Mesendoderm (in vitro differentiated cells): ENCODE measurements at regions not wholly inside any gene's neighbourhood (a gene's known extent, or its start where the extent isn't known, plus 50 kb on each side); places are given as distances from the start of the nearest gene placed in this dataset.
A peak's percentile ranks its signal among the peaks of the same experiment; 100 is the strongest.

Experiments used
- DNase-seq: peaks from one replicate; pipeline ENCODE4 v3.0.0; 2013
- H2AK5ac ChIP-seq: 2 replicates; pipeline ENCODE4 v1.6.1; 2013; ENCODE audit warnings: low read length, inconsistent platforms
- H2BK120ac ChIP-seq: 2 replicates; pipeline ENCODE4 v1.6.1; 2013; ENCODE audit warnings: low read depth, mild to moderate bottlenecking, low read length, moderate library complexity, mixed read lengths
- H2BK15ac ChIP-seq: replicated peaks from 2 replicates; pipeline ENCODE4 v1.6.1; 2013; ENCODE audit warnings: low read depth, mild to moderate bottlenecking, moderate library complexity
- H2BK5ac ChIP-seq: 2 replicates; pipeline ENCODE4 v1.6.1; 2013; ENCODE audit warnings: low read length, inconsistent platforms
- H3K18ac ChIP-seq: 2 replicates; pipeline ENCODE4 v1.6.1; 2013; ENCODE audit warnings: mild to moderate bottlenecking, low read length, mixed read lengths
- H3K23ac ChIP-seq: one replicate; pipeline ENCODE4 v1.6.1; 2013; ENCODE audit warnings: low read length
- H3K27ac ChIP-seq: 2 replicates; pipeline ENCODE4 v1.5.1; 2013; ENCODE audit warnings: low read depth, mild to moderate bottlenecking, inconsistent platforms, low read length, moderate library complexity
- H3K27me3 ChIP-seq: 2 replicates; pipeline ENCODE4 v1.6.1; 2013; ENCODE audit warnings: low read length, control low read depth, mild to moderate bottlenecking, inconsistent platforms; ENCODE audit not compliant: insufficient read depth, poor library complexity
- H3K36me3 ChIP-seq: 2 replicates; pipeline ENCODE4 v1.6.1; 2013; ENCODE audit warnings: low read length, inconsistent platforms; ENCODE audit not compliant: control insufficient read depth, insufficient read depth
- H3K4ac ChIP-seq: one replicate; pipeline ENCODE4 v1.6.1; 2013; ENCODE audit warnings: low read depth, mild to moderate bottlenecking, low read length, moderate library complexity
- H3K4me1 ChIP-seq: 2 replicates; pipeline ENCODE4 v1.6.1; 2013; ENCODE audit warnings: low read depth, low read length, inconsistent platforms; ENCODE audit not compliant: control insufficient read depth
- H3K4me2 ChIP-seq: 2 replicates; pipeline ENCODE4 v1.6.1; 2013; ENCODE audit warnings: low read length
- H3K4me3 ChIP-seq: 2 replicates; pipeline ENCODE4 v1.5.1; 2013; ENCODE audit warnings: mild to moderate bottlenecking, low read length
- H3K56ac ChIP-seq: one replicate; pipeline ENCODE4 v1.6.1; 2013; ENCODE audit warnings: low read length
- H3K79me1 ChIP-seq: 2 replicates; pipeline ENCODE4 v1.6.1; 2013; ENCODE audit warnings: low read length, inconsistent platforms
- H3K79me2 ChIP-seq: 2 replicates; pipeline ENCODE4 v1.6.1; 2013; ENCODE audit warnings: mild to moderate bottlenecking, low read length; ENCODE audit not compliant: control insufficient read depth, insufficient read depth
- H3K9ac ChIP-seq: 2 replicates; pipeline ENCODE4 v1.6.1; 2013; ENCODE audit warnings: low read length, inconsistent platforms
- H4K5ac ChIP-seq: one replicate; pipeline ENCODE4 v1.6.1; 2013; ENCODE audit warnings: low read length
- H4K8ac ChIP-seq: one replicate; pipeline ENCODE4 v1.6.1; 2013; ENCODE audit warnings: low read depth, mild to moderate bottlenecking, control low read depth, low read length, moderate library complexity
- WGBS: extraction: QIAGEN DNeasy Blood & Tissue Kit; methylation state at CpG from one replicate; pipeline ENCODE4 v1.1.7; 2013; ENCODE audit warnings: low lambda C conversion rate, missing lambda C conversion rate; ENCODE audit not compliant: insufficient coverage; ENCODE audit errors: extremely low coverage; 5-methylcytosine and 5-hydroxymethylcytosine counted together

DNA sequence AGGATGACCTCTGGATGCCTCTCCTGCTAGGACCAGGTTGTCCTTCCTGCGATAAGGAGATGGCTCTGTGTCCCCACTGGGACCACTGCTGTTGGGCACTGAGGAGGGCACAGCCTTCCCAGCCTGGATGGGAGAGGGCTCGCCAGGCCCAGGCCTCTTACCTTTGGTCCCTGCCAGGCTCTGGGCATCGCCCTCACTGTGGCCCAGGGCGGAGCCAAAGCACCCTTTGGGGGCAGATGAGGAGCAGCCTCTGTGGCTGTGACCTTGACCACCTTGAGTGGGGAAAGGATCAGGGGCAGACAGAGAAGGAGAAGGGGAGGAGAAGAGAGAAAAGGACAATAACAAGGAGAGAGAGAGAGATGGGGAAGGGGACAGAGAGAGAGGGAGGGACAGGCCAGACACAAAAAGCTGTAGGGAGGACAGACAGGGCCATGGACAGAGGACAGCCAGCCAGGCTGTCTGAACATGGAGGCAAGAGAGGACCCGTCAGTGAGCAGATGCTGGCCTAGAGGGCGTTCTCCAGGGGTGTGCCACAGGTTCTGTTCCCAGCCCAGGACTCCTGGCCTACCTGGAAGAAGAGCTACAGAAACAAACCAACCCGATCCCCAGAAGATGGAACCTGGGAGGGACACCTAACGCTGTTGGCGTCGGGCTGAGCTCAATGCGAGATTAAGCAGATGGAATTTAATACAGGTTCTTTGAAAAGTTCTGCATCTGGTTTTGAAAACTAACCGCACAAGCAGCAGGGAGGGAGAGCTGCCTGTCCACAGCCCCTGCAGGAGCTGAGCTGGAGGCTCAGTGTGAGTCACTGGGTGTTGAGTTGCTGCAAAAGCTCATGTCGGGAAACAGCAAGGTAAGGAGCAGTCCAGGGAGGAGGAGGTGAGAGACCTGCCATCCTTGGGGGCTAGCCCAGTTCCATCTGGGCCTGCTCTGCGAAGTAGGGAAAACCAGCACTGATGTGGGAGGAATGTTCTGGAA is 262.1 kb downstream of the PTPRU start:
- H2BK15ac ChIP-seq: no peak overlapping the region
- no peaks in the 10 kb centered on the region for H3K4me1 ChIP-seq
- no peak overlapping the region for H2AK5ac ChIP-seq
- H3K36me3 ChIP-seq: no peaks in the 10 kb centered on the region
- H3K79me2 ChIP-seq: no peaks in the 10 kb centered on the region
- no peak overlapping the region for H3K9ac ChIP-seq
- H3K79me1 ChIP-seq: no peaks in the 10 kb centered on the region
- no peak overlapping the region for H3K4me3 ChIP-seq
- H2BK5ac ChIP-seq: no peak overlapping the region
- H4K8ac ChIP-seq: no peak overlapping the region
- no peaks in the 10 kb centered on the region for H3K27me3 ChIP-seq
- H3K23ac ChIP-seq: no peak overlapping the region
- peak; percentile 21 for DNase-seq
- no peak overlapping the region for H3K18ac ChIP-seq
- no peak overlapping the region for H3K27ac ChIP-seq
- H3K56ac ChIP-seq: no peak overlapping the region
- H2BK120ac ChIP-seq: no peak overlapping the region
- no peak overlapping the region for H3K4ac ChIP-seq
- no CpG with 5 or more reads among the region's 14 CpGs for WGBS
- no peak overlapping the region for H3K4me2 ChIP-seq
- no peak overlapping the region for H4K5ac ChIP-seq

DNA sequence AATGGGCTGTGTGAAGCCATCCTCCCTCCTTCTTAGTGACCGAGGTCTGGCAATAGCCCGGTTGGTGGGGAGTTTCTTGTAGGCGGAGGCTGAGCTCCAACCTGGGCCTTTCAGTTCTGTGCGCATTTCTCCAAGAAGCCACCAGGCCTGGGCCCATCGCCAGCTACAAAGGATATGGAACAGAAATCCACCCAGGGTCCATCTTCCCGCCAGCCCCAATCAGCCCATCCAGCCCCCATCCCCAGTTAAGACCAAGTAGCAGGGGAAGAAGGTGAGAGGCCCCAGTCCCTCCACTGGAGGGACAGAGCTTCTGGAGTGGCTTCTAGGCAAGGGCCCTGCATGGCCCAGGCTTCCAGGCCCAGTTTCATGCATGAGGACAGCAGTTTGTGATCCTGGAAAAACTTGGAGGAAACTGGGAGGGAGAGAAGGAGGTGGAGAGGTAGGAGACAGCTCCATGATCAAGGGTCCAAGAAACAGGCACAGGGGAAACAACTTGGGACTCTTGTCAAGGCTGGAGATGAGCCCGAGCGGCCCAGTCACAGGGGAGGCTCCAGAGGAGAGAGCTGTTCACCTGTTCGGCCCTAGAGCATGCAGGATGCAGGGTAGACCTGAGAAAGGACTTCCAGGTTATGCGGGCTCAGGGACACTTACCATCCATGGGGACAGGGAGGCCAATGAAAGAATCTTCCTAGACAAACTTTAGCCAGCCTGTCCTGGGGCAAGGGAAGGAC is 261.2 kb downstream of the PTPRU start:
- no peak overlapping the region for H3K27ac ChIP-seq
- no peak overlapping the region for H3K18ac ChIP-seq
- no CpG with 5 or more reads among the region's 10 CpGs for WGBS
- no peak overlapping the region for H2AK5ac ChIP-seq
- H3K56ac ChIP-seq: no peak overlapping the region
- H2BK120ac ChIP-seq: no peak overlapping the region
- no peak overlapping the region for H3K4me2 ChIP-seq
- no peak for DNase-seq
- no peak overlapping the region for H4K8ac ChIP-seq
- no peak overlapping the region for H3K9ac ChIP-seq
- no peak overlapping the region for H2BK15ac ChIP-seq
- no peaks in the 10 kb centered on the region for H3K4me1 ChIP-seq
- H4K5ac ChIP-seq: no peak overlapping the region
- H3K79me2 ChIP-seq: no peaks in the 10 kb centered on the region
- H3K36me3 ChIP-seq: no peaks in the 10 kb centered on the region
- no peak overlapping the region for H3K4me3 ChIP-seq
- no peak overlapping the region for H2BK5ac ChIP-seq
- no peaks in the 10 kb centered on the region for H3K27me3 ChIP-seq
- no peak overlapping the region for H3K4ac ChIP-seq
- H3K79me1 ChIP-seq: no peaks in the 10 kb centered on the region
- H3K23ac ChIP-seq: no peak overlapping the region

DNA sequence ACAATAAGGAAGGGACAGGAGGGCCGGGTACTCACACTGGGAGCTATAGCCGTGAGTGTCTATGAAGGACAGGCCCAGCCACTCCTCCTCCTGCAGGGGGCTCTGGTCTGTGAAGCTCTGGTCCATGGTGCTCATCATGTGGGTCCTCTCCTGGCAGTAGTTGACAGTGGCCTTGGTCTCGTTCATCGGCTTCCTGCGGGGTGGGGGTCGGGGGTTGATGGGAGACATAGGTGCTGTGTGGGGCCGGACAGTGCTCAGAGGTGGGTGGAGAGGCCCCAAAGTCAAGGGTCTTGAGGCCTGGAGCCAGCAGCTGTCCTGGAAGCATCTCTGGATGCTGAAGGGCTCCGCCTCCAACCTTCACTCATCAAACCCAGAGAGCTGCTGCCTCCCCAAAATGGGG is 260.4 kb downstream of the PTPRU start:
- no peaks in the 10 kb centered on the region for H3K27me3 ChIP-seq
- no peak overlapping the region for H4K5ac ChIP-seq
- H3K18ac ChIP-seq: no peak overlapping the region
- no peak for DNase-seq
- no peaks in the 10 kb centered on the region for H3K79me2 ChIP-seq
- H3K36me3 ChIP-seq: no peaks in the 10 kb centered on the region
- no peak overlapping the region for H4K8ac ChIP-seq
- no peak overlapping the region for H3K4me3 ChIP-seq
- H3K4ac ChIP-seq: no peak overlapping the region
- no peak overlapping the region for H3K27ac ChIP-seq
- no peak overlapping the region for H3K9ac ChIP-seq
- H3K4me2 ChIP-seq: no peak overlapping the region
- no peak overlapping the region for H2BK5ac ChIP-seq
- H3K4me1 ChIP-seq: no peaks in the 10 kb centered on the region
- H2BK120ac ChIP-seq: no peak overlapping the region
- H3K79me1 ChIP-seq: no peaks in the 10 kb centered on the region
- no peak overlapping the region for H3K23ac ChIP-seq
- no peak overlapping the region for H2AK5ac ChIP-seq
- no peak overlapping the region for H3K56ac ChIP-seq
- no peak overlapping the region for H2BK15ac ChIP-seq
- WGBS: no CpG with 5 or more reads among the region's 8 CpGs

DNA sequence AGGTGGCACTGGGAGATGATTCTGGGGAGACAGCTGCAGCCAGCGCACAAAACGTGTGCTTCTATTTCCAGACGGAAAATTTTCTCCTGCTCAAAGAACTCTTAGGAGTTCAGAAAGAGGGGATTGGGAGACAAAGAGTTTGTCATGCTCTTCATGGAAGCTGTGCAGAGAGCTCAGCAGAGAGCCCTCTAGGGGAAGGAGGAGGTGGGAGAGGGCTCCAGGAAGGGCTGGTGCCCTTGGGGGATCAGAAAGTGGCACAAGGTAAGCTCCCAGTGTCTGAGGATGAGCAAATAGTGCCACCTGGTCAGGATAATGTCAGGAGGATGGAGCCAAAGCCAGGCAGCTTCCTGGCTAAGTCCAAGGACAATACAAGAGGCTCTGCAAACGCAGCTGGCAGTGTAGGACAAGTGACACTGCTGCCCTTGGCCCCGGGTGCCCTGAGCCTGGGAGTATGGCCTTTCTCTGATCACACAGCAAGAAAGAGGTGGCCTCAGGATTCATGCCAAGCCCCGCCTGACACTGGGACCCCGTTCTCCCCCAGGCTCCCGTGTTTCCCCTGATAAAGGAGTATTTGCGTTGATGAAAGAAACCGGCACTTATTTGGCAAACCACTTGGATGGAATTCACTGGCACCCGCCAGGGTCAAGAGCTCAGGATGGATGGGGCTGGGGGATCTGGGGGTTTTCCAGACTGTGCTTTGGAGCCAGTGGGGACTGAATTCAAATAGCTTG is 254.0 kb downstream of the PTPRU start:
- no peak for DNase-seq
- Histone ChIP-seq H2BK120ac (no peak overlapping the region), H3K79me2 (no peaks in the 10 kb centered on the region), H3K27ac (no peak overlapping the region), H3K27me3 (no peaks in the 10 kb centered on the region), H3K4me1 (no peaks in the 10 kb centered on the region), H3K36me3 (no peaks in the 10 kb centered on the region), H3K4ac (no peak overlapping the region), H3K9ac (no peak overlapping the region), H3K18ac (no peak overlapping the region), H3K23ac (no peak overlapping the region), H4K5ac (no peak overlapping the region), H3K4me2 (no peak overlapping the region), H3K4me3 (no peak overlapping the region), H3K79me1 (no peaks in the 10 kb centered on the region), H3K56ac (no peak overlapping the region), H2AK5ac (no peak overlapping the region), H2BK5ac (no peak overlapping the region), H4K8ac (no peak overlapping the region), H2BK15ac (no peak overlapping the region)
- WGBS: no CpG with 5 or more reads among the region's 11 CpGs

DNA sequence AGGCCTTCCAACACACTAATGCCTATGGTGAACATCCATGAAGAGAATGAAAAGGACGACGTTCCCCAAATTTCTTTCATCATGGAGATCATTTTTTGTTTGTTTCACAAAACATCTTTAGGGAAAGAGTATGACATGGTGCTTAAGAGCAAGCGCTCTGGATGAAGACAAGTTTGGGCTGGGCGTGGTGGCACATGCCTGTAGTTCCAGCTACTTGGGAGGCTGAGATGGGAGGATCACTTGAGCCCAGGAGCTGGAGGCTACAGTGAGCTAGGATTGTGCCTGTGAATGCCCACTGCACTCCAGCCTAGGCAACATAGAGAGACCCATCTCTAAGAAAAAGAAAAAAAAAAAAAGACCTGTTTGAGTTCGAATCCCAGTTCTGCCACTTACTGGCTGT is 253.1 kb downstream of the PTPRU start:
- Histone ChIP-seq H3K4me2 (no peak overlapping the region), H2AK5ac (no peak overlapping the region), H3K4me1 (no peaks in the 10 kb centered on the region), H3K18ac (no peak overlapping the region), H3K4me3 (no peak overlapping the region), H3K56ac (no peak overlapping the region), H3K23ac (no peak overlapping the region), H3K9ac (no peak overlapping the region), H2BK15ac (no peak overlapping the region), H2BK120ac (no peak overlapping the region), H3K27me3 (no peaks in the 10 kb centered on the region), H3K4ac (no peak overlapping the region), H4K5ac (no peak overlapping the region), H2BK5ac (no peak overlapping the region), H3K36me3 (no peaks in the 10 kb centered on the region), H3K79me2 (no peaks in the 10 kb centered on the region), H4K8ac (no peak overlapping the region), H3K27ac (no peak overlapping the region), H3K79me1 (no peaks in the 10 kb centered on the region)
- WGBS: no CpG with 5 or more reads among the region's 5 CpGs
- no peak for DNase-seq
